ENCODE measurements at regions not wholly inside any gene's neighbourhood (a gene's known extent, or its start where the extent isn't known, plus 50 kb on each side); places are given as distances from the start of the nearest gene placed in this dataset.

DNA sequence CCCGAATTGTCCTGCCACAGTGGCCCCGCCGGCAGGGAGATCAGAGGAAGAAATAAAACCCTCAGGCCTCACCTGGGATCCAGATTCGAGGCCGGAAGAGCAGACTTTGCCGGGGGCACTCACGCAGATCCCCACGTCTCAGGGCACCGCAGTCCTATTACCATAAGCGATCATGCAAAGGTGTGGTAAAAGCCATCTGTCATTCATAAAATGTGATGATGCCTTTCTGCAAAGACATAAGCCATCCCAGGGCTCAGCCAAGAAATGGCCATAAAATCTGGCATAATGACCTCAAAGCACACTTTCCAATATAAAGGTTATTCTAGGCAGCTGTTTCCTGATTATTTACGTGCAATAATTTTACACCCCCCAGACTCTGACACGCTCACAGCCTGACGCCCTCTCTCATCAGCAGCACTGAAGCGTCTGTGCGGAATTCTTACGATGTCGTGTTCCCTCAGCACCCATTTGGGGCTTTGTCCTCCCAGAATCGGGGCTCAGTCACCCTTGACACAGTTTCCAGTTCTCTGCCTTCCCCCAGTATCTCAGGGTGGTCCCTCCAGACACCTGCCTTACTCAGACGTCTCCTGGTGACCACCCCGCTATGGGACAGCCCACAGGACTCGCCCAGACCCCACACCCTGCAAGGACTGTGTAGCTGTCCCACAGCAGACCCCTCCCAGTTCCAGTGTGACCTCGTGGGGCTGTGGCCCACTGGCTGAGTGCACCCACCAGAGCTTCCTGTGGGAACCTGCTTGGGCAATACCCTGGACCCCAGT lies 74.3 kb upstream of the FAM20C start:
- H3K27ac ChIP-seq (ENCODE audit: low read depth, low read length), result no peak overlapping the region
- no peaks in the 10 kb centered on the region for H3K27me3 ChIP-seq (ENCODE audit: control insufficient read depth, insufficient read depth, low read length)
- H3K9me3 ChIP-seq (ENCODE audit: control insufficient read depth, insufficient read depth, low read length), result no peaks in the 10 kb centered on the region
- peaks cover 39% of the 10 kb centered on the region for H3K4me1 ChIP-seq (ENCODE audit: control insufficient read depth, insufficient read depth, low read length)
- DNase-seq (ENCODE audit: low read depth in 4 of 6, low spot score in 6 of 6), result peak in 1 of 6 donors; percentile 41
- no peak overlapping the region for H3K4me3 ChIP-seq (ENCODE audit: low read depth, low read length)
- 67% methylated on average over 12 of the region's 22 CpGs for WGBS (ENCODE audit: insufficient coverage)
- no peaks in the 10 kb centered on the region for H3K36me3 ChIP-seq (ENCODE audit: control insufficient read depth, insufficient read depth, low read length)

DNA sequence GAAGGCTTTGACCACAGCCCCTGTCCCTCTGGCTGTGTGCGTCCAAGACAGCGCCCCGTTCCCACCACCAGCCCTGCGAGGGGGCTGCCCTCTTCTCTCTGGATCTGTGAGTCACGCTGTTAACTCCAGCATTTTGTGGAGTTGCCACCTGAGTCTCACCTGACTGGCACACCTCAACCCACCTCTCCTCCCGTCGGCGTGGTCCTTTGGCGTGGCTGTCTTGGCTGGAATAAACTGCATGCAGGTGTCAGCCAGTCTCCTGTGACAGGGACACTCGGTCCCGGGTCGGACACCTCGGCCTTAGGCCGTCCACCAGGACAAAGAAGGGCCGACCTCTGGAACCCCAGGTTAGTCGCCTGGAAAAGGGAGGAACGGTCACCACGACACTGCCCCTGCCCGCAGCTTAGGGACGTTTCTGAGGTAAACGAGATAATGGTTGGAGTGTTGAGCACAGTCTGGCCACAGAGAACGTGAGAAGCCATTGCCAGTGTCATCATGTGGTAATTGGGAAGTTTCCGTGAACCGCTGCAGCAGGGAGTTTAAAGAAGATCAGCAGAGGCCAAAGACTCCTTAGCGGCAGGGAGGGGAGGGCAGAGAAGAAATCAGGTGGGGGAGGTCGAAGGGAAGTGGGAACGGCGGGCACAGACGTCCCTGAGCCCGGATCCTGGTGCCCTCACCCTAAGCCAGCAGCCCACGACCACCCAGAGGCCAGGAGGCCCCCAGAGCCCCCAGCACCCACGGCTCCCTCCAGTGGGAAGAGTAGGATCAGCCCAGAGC lies 73.6 kb upstream of the FAM20C start:
- Histone ChIP-seq H3K27me3 (ENCODE audit: control insufficient read depth, insufficient read depth, low read length) (no peaks in the 10 kb centered on the region), H3K36me3 (ENCODE audit: control insufficient read depth, insufficient read depth, low read length) (no peaks in the 10 kb centered on the region), H3K4me1 (ENCODE audit: control insufficient read depth, insufficient read depth, low read length) (peaks cover 44% of the 10 kb centered on the region), H3K9me3 (ENCODE audit: control insufficient read depth, insufficient read depth, low read length) (no peaks in the 10 kb centered on the region), H3K4me3 (ENCODE audit: low read depth, low read length) (no peak overlapping the region), H3K27ac (ENCODE audit: low read depth, low read length) (peak overlapping the region; percentile 47)
- WGBS (ENCODE audit: insufficient coverage), result 89% methylated on average over 27 of the region's 32 CpGs
- no peak for DNase-seq (ENCODE audit: low read depth in 4 of 6, low spot score in 6 of 6)

DNA sequence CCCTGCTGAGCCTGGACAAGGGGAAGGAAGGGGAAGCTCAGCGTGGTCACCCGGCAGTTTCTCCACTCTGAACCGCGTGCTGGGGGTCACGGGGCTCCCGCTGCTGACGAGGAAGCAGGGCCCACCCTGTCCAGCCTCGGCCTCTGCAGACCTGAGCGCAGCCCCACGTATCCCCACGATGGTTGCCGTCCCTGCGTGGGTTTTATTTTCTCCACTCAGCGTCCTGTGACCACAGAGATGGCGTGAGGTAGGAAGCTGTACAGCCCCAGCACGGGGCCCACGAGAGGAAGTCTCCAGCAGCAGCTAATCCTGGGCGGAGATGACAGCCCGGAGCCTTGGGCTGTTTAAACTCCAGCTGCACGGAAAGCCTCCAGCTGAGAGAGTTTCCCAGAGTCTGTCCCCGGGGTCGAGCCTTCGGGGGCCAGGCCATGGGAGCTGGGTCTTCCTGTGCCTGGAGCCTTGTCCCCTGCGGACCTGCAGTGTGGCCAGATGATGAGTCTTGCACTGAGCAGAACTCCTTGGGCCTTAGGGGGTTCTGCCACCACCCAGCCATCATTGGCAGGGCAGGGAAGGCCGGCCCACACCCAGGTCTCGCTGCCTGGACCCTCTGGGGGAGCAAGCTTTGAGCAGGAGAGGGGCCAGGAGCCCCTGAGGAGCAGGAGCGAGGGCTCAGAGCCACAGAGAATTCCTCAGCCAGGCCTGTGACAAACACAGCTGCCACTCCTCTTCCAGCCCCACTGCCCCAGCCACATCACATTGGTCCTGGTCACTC lies 72.8 kb upstream of the FAM20C start:
- peak overlapping the region; percentile 40 for H3K27ac ChIP-seq (ENCODE audit: low read depth, low read length)

DNA sequence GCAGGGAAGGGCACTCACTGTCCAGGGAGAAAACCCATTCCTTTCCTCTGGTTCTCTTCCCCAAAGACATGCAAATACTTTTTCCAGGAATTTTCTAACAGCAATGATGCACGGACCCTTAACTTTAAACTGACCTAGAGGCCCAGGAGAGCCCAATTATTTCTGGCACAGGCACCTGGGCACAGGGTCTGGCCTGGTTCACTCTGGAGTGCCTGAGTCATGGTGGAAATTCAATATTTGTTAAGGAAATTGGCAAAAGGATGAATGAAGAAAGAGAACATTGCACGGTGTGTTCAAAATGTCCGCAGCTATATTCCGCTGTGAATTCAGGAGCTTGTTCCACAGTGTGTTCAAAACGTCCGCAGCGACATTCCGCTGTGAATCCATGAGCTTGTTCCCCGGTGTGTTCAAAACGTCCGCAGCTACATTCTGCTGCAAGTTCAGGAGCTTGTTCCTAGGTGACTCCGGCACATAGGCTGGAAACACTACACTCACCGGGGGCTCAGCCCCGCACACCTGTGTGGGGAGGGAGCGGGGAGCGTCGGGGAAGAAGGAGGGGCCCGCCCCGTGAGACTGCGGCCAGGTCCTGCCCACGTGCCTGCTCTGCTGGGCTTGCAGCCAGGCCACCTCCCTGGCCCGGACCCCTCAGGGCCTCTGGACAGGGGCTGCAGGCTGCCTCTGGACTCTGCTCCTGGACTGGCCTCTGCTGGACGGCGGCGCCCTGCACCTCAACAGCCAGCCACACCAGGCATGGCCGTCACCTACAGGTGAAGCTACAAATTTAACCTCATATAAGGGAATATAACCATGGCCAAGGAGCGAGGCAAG lies 72.0 kb upstream of the FAM20C start:
- Histone ChIP-seq H3K9me3 (ENCODE audit: control insufficient read depth, insufficient read depth, low read length) (no peaks in the 10 kb centered on the region), H3K4me3 (ENCODE audit: low read depth, low read length) (no peak overlapping the region), H3K27ac (ENCODE audit: low read depth, low read length) (no peak overlapping the region), H3K4me1 (ENCODE audit: control insufficient read depth, insufficient read depth, low read length) (peaks cover 53% of the 10 kb centered on the region), H3K27me3 (ENCODE audit: control insufficient read depth, insufficient read depth, low read length) (no peaks in the 10 kb centered on the region), H3K36me3 (ENCODE audit: control insufficient read depth, insufficient read depth, low read length) (no peaks in the 10 kb centered on the region)
- no peak for DNase-seq (ENCODE audit: low read depth in 4 of 6, low spot score in 6 of 6)
- 69% methylated on average over 25 of the region's 27 CpGs for WGBS (ENCODE audit: insufficient coverage)

More for the DNA sequence above, 72.8 kb upstream of the FAM20C start:
- Histone ChIP-seq H3K27me3 (ENCODE audit: control insufficient read depth, insufficient read depth, low read length) (no peaks in the 10 kb centered on the region), H3K36me3 (ENCODE audit: control insufficient read depth, insufficient read depth, low read length) (no peaks in the 10 kb centered on the region), H3K4me3 (ENCODE audit: low read depth, low read length) (no peak overlapping the region), H3K4me1 (ENCODE audit: control insufficient read depth, insufficient read depth, low read length) (peaks cover 50% of the 10 kb centered on the region), H3K9me3 (ENCODE audit: control insufficient read depth, insufficient read depth, low read length) (no peaks in the 10 kb centered on the region)
- no peak for DNase-seq (ENCODE audit: low read depth in 4 of 6, low spot score in 6 of 6)
- WGBS (ENCODE audit: insufficient coverage), result 56% methylated on average over 25 of the region's 27 CpGs

DNA sequence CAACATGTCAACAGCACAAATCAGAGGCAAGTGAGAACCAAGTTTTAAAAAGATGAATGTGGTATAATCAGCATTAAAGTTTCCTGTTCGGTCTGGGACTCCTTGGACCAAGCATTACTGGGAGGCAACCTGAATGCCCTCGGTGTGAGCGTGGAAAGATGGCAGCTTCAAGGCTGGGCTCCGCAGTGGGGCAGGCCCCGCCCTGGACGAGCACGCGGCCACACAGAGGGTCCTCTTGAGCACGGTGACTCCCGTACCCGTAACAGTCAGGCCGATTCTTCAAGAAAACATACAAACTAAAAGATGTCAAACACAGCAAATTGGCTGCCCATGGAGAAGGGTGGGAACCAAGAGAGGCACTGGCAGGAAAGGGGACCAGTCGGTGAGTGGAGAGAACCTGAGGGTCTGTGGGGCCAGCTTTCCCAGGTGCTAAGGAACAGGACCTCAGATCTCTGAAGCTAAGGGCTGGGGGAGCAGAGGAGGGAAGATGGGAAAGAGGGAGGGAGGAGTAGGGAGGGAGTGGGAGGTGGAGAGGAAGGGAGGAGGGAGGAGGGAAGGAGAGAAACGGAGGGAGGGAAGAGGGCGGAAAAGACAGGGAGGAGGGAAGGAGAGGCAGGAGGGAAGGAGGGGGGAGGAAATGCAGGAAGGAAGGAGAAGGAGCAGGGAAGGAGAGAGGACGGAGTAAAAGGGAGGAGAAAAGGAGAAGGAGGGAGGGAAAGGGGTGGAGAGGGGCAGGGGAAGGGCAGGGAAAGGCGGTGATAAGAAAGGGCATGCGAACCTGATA lies 71.2 kb upstream of the FAM20C start:
- 74% methylated on average over 8 of the region's 18 CpGs for WGBS (ENCODE audit: insufficient coverage)
- peaks cover 49% of the 10 kb centered on the region for H3K4me1 ChIP-seq (ENCODE audit: control insufficient read depth, insufficient read depth, low read length)
- no peaks in the 10 kb centered on the region for H3K36me3 ChIP-seq (ENCODE audit: control insufficient read depth, insufficient read depth, low read length)
- no peak overlapping the region for H3K27ac ChIP-seq (ENCODE audit: low read depth, low read length)
- no peaks in the 10 kb centered on the region for H3K27me3 ChIP-seq (ENCODE audit: control insufficient read depth, insufficient read depth, low read length)
- no peak for DNase-seq (ENCODE audit: low read depth in 4 of 6, low spot score in 6 of 6)
- H3K4me3 ChIP-seq (ENCODE audit: low read depth, low read length), result no peak overlapping the region
- H3K9me3 ChIP-seq (ENCODE audit: control insufficient read depth, insufficient read depth, low read length), result no peaks in the 10 kb centered on the region

DNA sequence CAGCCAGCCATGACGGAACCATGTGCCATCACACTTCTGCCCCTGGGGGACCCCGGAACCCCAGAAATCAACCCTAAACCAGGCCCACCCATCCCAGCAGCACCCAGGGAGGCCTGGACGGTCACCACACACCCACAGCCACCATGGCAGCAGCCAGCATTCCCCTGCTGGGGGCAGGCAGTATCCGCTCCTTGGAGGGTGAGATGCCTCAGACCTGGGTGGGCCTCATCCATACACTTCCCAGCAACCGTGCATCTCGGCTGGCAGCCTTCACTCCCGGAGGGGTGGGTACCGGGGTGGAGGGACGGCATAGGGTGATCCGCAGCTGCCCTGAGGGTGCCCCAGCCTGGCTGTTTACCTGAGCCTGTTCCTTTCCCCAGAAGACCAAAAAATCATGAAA lies 69.1 kb upstream of the FAM20C start:
- 72% methylated on average over 8 of the region's 10 CpGs for WGBS (ENCODE audit: insufficient coverage)
- Histone ChIP-seq H3K27ac (ENCODE audit: low read depth, low read length) (no peak overlapping the region), H3K4me3 (ENCODE audit: low read depth, low read length) (no peak overlapping the region), H3K36me3 (ENCODE audit: control insufficient read depth, insufficient read depth, low read length) (no peaks in the 10 kb centered on the region), H3K27me3 (ENCODE audit: control insufficient read depth, insufficient read depth, low read length) (no peaks in the 10 kb centered on the region), H3K9me3 (ENCODE audit: control insufficient read depth, insufficient read depth, low read length) (no peaks in the 10 kb centered on the region), H3K4me1 (ENCODE audit: control insufficient read depth, insufficient read depth, low read length) (peaks cover 45% of the 10 kb centered on the region)
- DNase-seq (ENCODE audit: low read depth in 4 of 6, low spot score in 6 of 6), result no peak

DNA sequence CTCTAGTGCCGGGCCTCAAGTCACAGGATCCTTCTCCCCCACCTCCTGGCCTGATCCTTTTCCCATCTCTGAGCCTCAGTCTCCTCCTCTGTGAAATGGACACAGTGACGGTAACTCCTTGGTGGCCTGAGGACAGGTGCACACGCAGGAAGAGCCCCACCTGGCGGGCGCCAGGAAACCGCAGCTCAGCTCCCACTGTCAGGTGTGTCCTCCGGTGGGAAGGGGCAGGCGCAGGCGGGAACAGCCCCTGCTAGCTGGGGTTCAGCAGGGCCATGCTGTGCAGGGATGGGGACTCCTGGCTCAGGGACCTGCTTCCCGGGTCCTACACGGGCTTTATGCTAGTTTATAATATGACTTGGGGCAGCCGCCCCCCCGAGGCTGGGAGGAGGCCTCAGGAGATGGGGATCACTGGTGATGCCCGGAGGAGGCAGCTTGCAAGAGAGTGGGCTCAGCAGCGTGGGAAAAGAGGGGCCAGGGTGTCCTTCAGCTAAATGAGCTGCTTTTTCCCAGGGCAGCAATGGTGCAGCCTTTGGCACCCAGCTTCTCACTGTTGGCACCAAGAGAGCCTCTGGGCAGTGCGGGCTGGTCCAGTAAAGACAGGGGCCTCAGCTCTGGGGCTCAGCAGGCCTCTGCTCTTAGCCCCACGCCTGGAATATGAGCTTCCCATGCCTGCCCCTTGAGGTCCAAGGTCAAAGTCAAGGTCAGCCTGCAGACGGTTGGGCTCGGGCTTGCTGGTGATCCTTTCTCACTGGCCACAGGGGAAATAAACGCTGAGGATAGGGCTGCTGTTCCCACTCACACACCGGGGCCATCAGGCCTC lies 68.0 kb upstream of the FAM20C start:
- no peaks in the 10 kb centered on the region for H3K9me3 ChIP-seq (ENCODE audit: control insufficient read depth, insufficient read depth, low read length)
- WGBS (ENCODE audit: insufficient coverage), result 78% methylated on average over 21 of the region's 21 CpGs
- H3K36me3 ChIP-seq (ENCODE audit: control insufficient read depth, insufficient read depth, low read length), result no peaks in the 10 kb centered on the region
- DNase-seq (ENCODE audit: low read depth in 4 of 6, low spot score in 6 of 6), result no peak
- H3K4me1 ChIP-seq (ENCODE audit: control insufficient read depth, insufficient read depth, low read length), result peaks cover 37% of the 10 kb centered on the region
- no peaks in the 10 kb centered on the region for H3K27me3 ChIP-seq (ENCODE audit: control insufficient read depth, insufficient read depth, low read length)
- H3K4me3 ChIP-seq (ENCODE audit: low read depth, low read length), result no peak overlapping the region
- H3K27ac ChIP-seq (ENCODE audit: low read depth, low read length), result no peak overlapping the region

DNA sequence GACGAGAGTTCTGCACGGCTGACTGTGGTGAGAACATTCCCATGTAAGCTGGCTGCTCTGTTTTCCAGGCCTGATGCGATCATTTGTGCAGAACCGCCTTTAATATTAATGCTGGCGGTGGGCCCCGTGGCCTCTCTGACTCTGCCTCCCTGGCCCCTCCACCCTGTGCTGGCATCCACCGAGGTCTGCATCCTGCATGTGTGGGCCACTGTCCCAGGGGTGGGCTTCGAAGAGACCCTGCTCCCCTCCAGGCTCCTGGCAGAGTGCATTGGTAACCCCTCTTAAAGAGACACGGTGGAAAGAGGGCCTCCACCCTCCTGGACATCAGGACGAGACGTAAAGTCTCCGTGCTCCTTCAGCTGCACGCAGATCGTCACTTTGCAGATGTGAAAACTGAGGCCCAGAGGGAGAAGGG lies 67.3 kb upstream of the FAM20C start:
- peaks cover 37% of the 10 kb centered on the region for H3K4me1 ChIP-seq (ENCODE audit: control insufficient read depth, insufficient read depth, low read length)
- no peaks in the 10 kb centered on the region for H3K9me3 ChIP-seq (ENCODE audit: control insufficient read depth, insufficient read depth, low read length)
- no peak for DNase-seq (ENCODE audit: low read depth in 4 of 6, low spot score in 6 of 6)
- H3K36me3 ChIP-seq (ENCODE audit: control insufficient read depth, insufficient read depth, low read length), result no peaks in the 10 kb centered on the region
- H3K27me3 ChIP-seq (ENCODE audit: control insufficient read depth, insufficient read depth, low read length), result no peaks in the 10 kb centered on the region
- H3K27ac ChIP-seq (ENCODE audit: low read depth, low read length), result no peak overlapping the region
- 66% methylated on average over 13 of the region's 14 CpGs for WGBS (ENCODE audit: insufficient coverage)
- H3K4me3 ChIP-seq (ENCODE audit: low read depth, low read length), result no peak overlapping the region
